GM12891 (cell line): ENCODE measurements at regions not wholly inside any gene's neighbourhood (a gene's known extent, or its start where the extent isn't known, plus 50 kb on each side); places are given as distances from the start of the nearest gene placed in this dataset.

Experiments used
- PAX5 ChIP-seq: IDR thresholded peaks from 2 replicates; pipeline ENCODE4 v1.6.1; 2011; ENCODE audit warnings: low read length, moderate library complexity, mild to moderate bottlenecking; ENCODE audit not compliant: insufficient read depth, severe bottlenecking
- POLR2A ChIP-seq: IDR thresholded peaks from 2 replicates; pipeline ENCODE4 v1.6.1; 2011; ENCODE audit warnings: low read depth, low read length, control low read depth
- POLR2AphosphoS5 ChIP-seq: IDR thresholded peaks from 2 replicates; pipeline ENCODE4 v1.6.1; 2011; ENCODE audit warnings: low read depth, low read length, control low read depth
- POU2F2 ChIP-seq: IDR thresholded peaks from 2 replicates; pipeline ENCODE4 v1.6.1; 2011; ENCODE audit warnings: low read depth, mild to moderate bottlenecking, control low read depth, low read length, moderate library complexity
- SPI1 ChIP-seq: IDR thresholded peaks from 2 replicates; pipeline ENCODE4 v1.6.1; 2011; ENCODE audit warnings: low read depth, low read length, control low read depth
- TAF1 ChIP-seq: IDR thresholded peaks from 2 replicates; pipeline ENCODE4 v1.6.1; 2011; ENCODE audit warnings: low read depth, low read length, control low read depth

DNA sequence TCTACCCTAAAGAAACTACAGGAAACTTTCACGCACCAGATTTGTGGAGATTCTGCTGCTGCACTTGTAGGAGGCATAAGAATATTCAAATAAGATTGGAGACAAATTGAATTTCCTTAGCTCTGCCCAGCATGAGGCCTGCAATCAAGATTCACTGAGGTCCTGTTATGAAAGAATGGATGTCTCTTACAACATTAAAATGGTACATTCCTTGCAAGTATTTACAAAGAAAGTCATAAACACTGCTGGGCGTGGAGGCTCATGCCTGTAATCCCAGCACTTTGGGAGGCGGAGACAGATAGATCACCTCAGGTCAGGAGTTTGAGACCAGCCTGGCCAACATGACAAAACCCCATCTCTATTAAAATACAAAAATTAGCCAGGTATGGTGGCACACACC is 74.0 kb upstream of the MAP3K4 start:
- TF ChIP-seq POLR2A (no peak), POLR2AphosphoS5 (no peak), SPI1 (no peak), PAX5 (no peak), TAF1 (no peak), POU2F2 (no peak)
